Chondrocyte (in vitro differentiated cells): ENCODE measurements at regions not wholly inside any gene's neighbourhood (a gene's known extent, or its start where the extent isn't known, plus 50 kb on each side); places are given as distances from the start of the nearest gene placed in this dataset.
A peak's percentile ranks its signal among the peaks of the same experiment; 100 is the strongest.

Source experiments
- DNase-seq: peaks from one replicate; pipeline ENCODE4 v3.0.0; 2021; ENCODE audit warnings: mixed read lengths, low spot score
- H3K27ac Mint-ChIP-seq: one replicate; pipeline ENCODE4 v1.8.0; 2021; ENCODE audit warnings: mild to moderate bottlenecking, moderate library complexity, mixed read lengths; ENCODE audit not compliant: unreplicated experiment
- H3K27me3 Mint-ChIP-seq: 2 replicates; pipeline ENCODE4 v1.8.0; 2021; ENCODE audit warnings: low read depth, mixed read lengths
- H3K36me3 Mint-ChIP-seq: 2 replicates; pipeline ENCODE4 v1.8.0; 2021; ENCODE audit warnings: low read depth, mixed read lengths
- H3K4me1 Mint-ChIP-seq: 2 replicates; pipeline ENCODE4 v1.8.0; 2021; ENCODE audit warnings: low read depth, mild to moderate bottlenecking, mixed read lengths
- H3K4me3 Mint-ChIP-seq: one replicate; pipeline ENCODE4 v1.8.0; 2021; ENCODE audit warnings: mild to moderate bottlenecking, moderate library complexity, mixed read lengths; ENCODE audit not compliant: unreplicated experiment
- H3K9me3 Mint-ChIP-seq: 2 replicates; pipeline ENCODE4 v1.8.0; 2021; ENCODE audit warnings: low read depth, mixed read lengths
- CTCF ChIP-seq: fragments of 200-600 bp; sonication (generic); IDR thresholded peaks from 2 replicates; pipeline ENCODE4 v1.5.0; 2021; ENCODE audit warnings: antibody characterized with exemption, mild to moderate bottlenecking, moderate library complexity

DNA sequence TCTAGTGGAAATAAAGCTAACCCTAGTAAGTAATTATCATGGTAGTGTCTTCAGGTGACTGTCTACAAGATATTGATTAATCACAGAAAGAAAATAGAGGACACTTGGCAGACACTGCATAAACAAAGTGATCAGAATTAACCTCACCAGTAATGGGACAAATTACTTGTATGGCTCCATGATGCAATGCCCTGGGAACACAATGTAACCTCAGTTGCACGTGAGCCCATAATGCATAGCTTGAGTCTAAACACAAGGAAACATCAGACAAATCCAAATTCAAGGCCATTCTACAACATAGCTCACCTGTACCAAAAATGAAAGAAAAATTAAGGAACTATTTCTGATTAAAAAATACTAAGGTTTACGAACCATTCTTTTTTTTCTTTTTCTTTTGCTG lies 92.4 kb upstream of the SSTR4 start:
- Mint-ChIP-seq H3K4me3 (no peak overlapping the region), H3K27me3 (no peaks in the 10 kb centered on the region), H3K4me1 (peaks cover 19% of the 10 kb centered on the region), H3K27ac (no peak overlapping the region), H3K36me3 (peaks cover 1% of the 10 kb centered on the region), H3K9me3 (no peaks in the 10 kb centered on the region)
- TF ChIP-seq CTCF = no peak
- DNase-seq = no peak

GRCh38 chr20:22944062-22944461 lies 91.0 kb upstream of the SSTR4 start:
- peaks cover 1% of the 10 kb centered on the region for H3K36me3 Mint-ChIP-seq
- no peak overlapping the region for H3K27ac Mint-ChIP-seq
- no peaks in the 10 kb centered on the region for H3K9me3 Mint-ChIP-seq
- TF ChIP-seq CTCF = no peak
- DNase-seq = no peak
- no peaks in the 10 kb centered on the region for H3K27me3 Mint-ChIP-seq
- no peak overlapping the region for H3K4me3 Mint-ChIP-seq
- H3K4me1 Mint-ChIP-seq = peaks cover 19% of the 10 kb centered on the region

- H3K4me1 Mint-ChIP-seq = peaks cover 21% of the 10 kb centered on the region
- no peak for TF ChIP-seq CTCF
- H3K27me3 Mint-ChIP-seq = no peaks in the 10 kb centered on the region
- H3K4me3 Mint-ChIP-seq = no peak overlapping the region
- no peak for DNase-seq
- H3K27ac Mint-ChIP-seq = no peak overlapping the region
- H3K9me3 Mint-ChIP-seq = no peaks in the 10 kb centered on the region
- peaks cover 1% of the 10 kb centered on the region for H3K36me3 Mint-ChIP-seq
Measured at GRCh38 chr20:22944936-22945335, 90.2 kb upstream of the SSTR4 start.

DNA sequence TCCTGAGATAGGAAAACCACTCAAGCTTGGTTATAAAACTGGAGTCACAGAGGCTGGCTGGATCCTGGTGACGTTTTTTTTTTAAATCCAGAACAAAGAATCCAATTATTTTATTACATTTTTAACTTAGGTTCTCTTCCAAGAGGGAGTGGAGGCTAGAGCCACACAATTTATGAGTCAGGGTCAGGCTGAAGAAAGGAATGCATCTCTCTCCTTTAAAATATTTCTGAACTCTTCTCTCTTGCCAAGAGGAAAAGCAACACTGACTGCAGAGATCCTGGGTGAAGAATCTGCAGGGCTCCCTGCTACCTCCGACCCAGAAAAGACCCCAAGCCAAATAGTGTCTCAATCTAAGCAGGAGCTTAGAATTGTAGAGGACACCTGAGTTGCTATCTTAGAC lies 88.5 kb upstream of the SSTR4 start:
- no peak for DNase-seq
- no peak overlapping the region for H3K4me3 Mint-ChIP-seq
- no peaks in the 10 kb centered on the region for H3K27me3 Mint-ChIP-seq
- TF ChIP-seq CTCF = no peak
- no peaks in the 10 kb centered on the region for H3K9me3 Mint-ChIP-seq
- H3K27ac Mint-ChIP-seq = peak overlapping the region; percentile 18
- no peaks in the 10 kb centered on the region for H3K36me3 Mint-ChIP-seq
- peaks cover 21% of the 10 kb centered on the region for H3K4me1 Mint-ChIP-seq

GRCh38 chr20:22949331-22950109 lies 85.6 kb upstream of the SSTR4 start:
- Mint-ChIP-seq H3K4me1 (peaks cover 21% of the 10 kb centered on the region), H3K36me3 (peaks cover 2% of the 10 kb centered on the region), H3K9me3 (no peaks in the 10 kb centered on the region), H3K27me3 (peaks cover 7% of the 10 kb centered on the region), H3K4me3 (no peak overlapping the region), H3K27ac (no peak overlapping the region)
- TF ChIP-seq CTCF = no peak
- DNase-seq = no peak
